H1 (cell line): ENCODE measurements at regions not wholly inside any gene's neighbourhood (a gene's known extent, or its start where the extent isn't known, plus 50 kb on each side); places are given as distances from the start of the nearest gene placed in this dataset.

Experiments
- CTCF ChIA-PET: fragments of 300-600 bp; sonication (Branson Sonifier 250); formaldehyde crosslinking; loops from one replicate; lab custom pipeline; 2021; ENCODE audit not compliant: partially characterized antibody; lab: Charles Lee
- POLR2A ChIA-PET: fragments of 300-600 bp; sonication (Branson Sonifier 250); formaldehyde crosslinking; loops from one replicate; lab custom pipeline; 2021; ENCODE audit warnings: inconsistent platforms; ENCODE audit not compliant: partially characterized antibody; lab: Charles Lee
- DNase-seq, 2 experiments: peaks; one replicate each; pipeline versions ENCODE4 v3.0.0 to v3.0.0-alpha.2; 2010 to 2022; ENCODE audit warnings: low spot score in 2 of 2, low read depth in 1 of 2, mixed read lengths in 1 of 2
- FAIRE-seq: peaks from 2 replicates; lab custom pipeline; 2011; peaks lifted over from hg19 to GRCh38; lab: Jason Lieb, UNC
- H2AFZ ChIP-seq: 2 replicates; pipeline ENCODE4 v1.8.1; 2012; ENCODE audit warnings: low read length, inconsistent platforms
- H2AK5ac ChIP-seq: 2 replicates; pipeline ENCODE4 v1.6.1; 2013; ENCODE audit warnings: low read depth, low read length
- H2BK120ac ChIP-seq: replicated peaks from 2 replicates; pipeline ENCODE3; 2013; ENCODE audit warnings: low read depth, low read length, inconsistent platforms
- H2BK12ac ChIP-seq: 2 replicates; pipeline ENCODE4 v1.6.1; 2013; ENCODE audit warnings: low read depth, low read length
- H2BK15ac ChIP-seq: 2 replicates; pipeline ENCODE4 v1.6.1; 2013; ENCODE audit warnings: low read length
- H2BK20ac ChIP-seq: 2 replicates; pipeline ENCODE4 v1.6.1; 2013; ENCODE audit warnings: low read length
- H2BK5ac ChIP-seq: 2 replicates; pipeline ENCODE4 v1.6.1; 2013; ENCODE audit warnings: low read depth, low read length
- H3K14ac ChIP-seq: 2 replicates; pipeline ENCODE4 v1.6.1; 2013; ENCODE audit warnings: inconsistent platforms; ENCODE audit not compliant: insufficient read length
- H3K18ac ChIP-seq: 2 replicates; pipeline ENCODE4 v1.6.1; 2013; ENCODE audit warnings: low read length; ENCODE audit errors: extremely low read depth
- H3K23ac ChIP-seq: 2 replicates; pipeline ENCODE4 v1.6.1; 2013; ENCODE audit warnings: inconsistent platforms; ENCODE audit not compliant: insufficient read length
- H3K23me2 ChIP-seq: 2 replicates; pipeline ENCODE4 v1.6.1; 2013; ENCODE audit warnings: low read depth, low read length
- H3K27ac ChIP-seq: 2 replicates; pipeline ENCODE4 v1.6.1; 2011; ENCODE audit warnings: low read depth, low read length, inconsistent platforms
- H3K27me3 ChIP-seq, 4 experiments: replicated peaks in 1 of 4; 1 replicate in 1 of 4; 2 replicates in 3 of 4; pipeline versions ENCODE4 v1.6.1 to v1.8.1; 2011 to 2013; ENCODE audit warnings: low read length in 3 of 4, mild to moderate bottlenecking in 3 of 4, inconsistent platforms in 2 of 4, mixed read lengths in 2 of 4, moderate library complexity in 1 of 4; ENCODE audit not compliant: control insufficient read depth in 3 of 4, insufficient read depth in 3 of 4; ENCODE audit errors: extremely low read depth in 1 of 4
- H3K36me3 ChIP-seq, 4 experiments: 2 replicates each; pipeline versions ENCODE4 v1.6.1 to v1.8.1; 2011 to 2013; ENCODE audit warnings: mild to moderate bottlenecking in 4 of 4, low read length in 3 of 4, moderate library complexity in 2 of 4, control low read depth in 1 of 4, inconsistent platforms in 1 of 4; ENCODE audit not compliant: insufficient read depth in 4 of 4, control insufficient read depth in 2 of 4
- H3K4ac ChIP-seq: replicated peaks from 2 replicates; pipeline ENCODE3; 2013; ENCODE audit warnings: low read length, low read depth, mixed read lengths, inconsistent platforms; ENCODE audit not compliant: insufficient read length
- H3K4me1 ChIP-seq, 4 experiments: replicated peaks in 1 of 4; 1 replicate in 1 of 4; 2 replicates in 3 of 4; pipeline versions ENCODE4 v1.6.1 to v1.8.1; 2011 to 2013; ENCODE audit warnings: low read length in 3 of 4, inconsistent platforms in 2 of 4, mixed read lengths in 1 of 4; ENCODE audit not compliant: insufficient read depth in 4 of 4, control insufficient read depth in 3 of 4
- H3K4me2 ChIP-seq, 2 experiments: 2 replicates each; pipeline versions ENCODE4 v1.6.1 to v1.8.1; 2011 to 2013; ENCODE audit warnings: low read depth in 2 of 2, low read length in 2 of 2, control low read depth in 1 of 2, inconsistent platforms in 1 of 2, mild to moderate bottlenecking in 1 of 2; ENCODE audit not compliant: insufficient read depth in 1 of 2
- H3K4me3 ChIP-seq, 4 experiments: fragments of 200-600, 300-600 bp in 1 of 4; sonication (generic), shearing (Covaris generic), sonication (Bioruptor Twin) in 1 of 4; 2 replicates each; pipeline versions ENCODE4 v1.5.1 to v1.8.1; 2011 to 2016; ENCODE audit warnings: low read length in 4 of 4, low read depth in 3 of 4, control low read depth in 2 of 4, inconsistent platforms in 2 of 4, mild to moderate bottlenecking in 2 of 4, mixed read lengths in 1 of 4, moderate library complexity in 1 of 4; ENCODE audit not compliant: insufficient read depth in 2 of 4; ENCODE audit errors: extremely low read depth in 1 of 4
- H3K56ac ChIP-seq: replicated peaks from 2 replicates; pipeline ENCODE3; 2013; ENCODE audit warnings: low read depth, mild to moderate bottlenecking, mixed read lengths, low read length, inconsistent platforms; ENCODE audit not compliant: insufficient read length
- H3K79me1 ChIP-seq: 2 replicates; pipeline ENCODE4 v1.6.1; 2013; ENCODE audit warnings: low read depth, low read length, control low read depth
- H3K79me2 ChIP-seq, 2 experiments: 2 replicates each; pipeline versions ENCODE4 v1.6.1 to v1.8.1; 2012 to 2013; ENCODE audit warnings: low read length in 2 of 2, mild to moderate bottlenecking in 2 of 2, inconsistent platforms in 1 of 2; ENCODE audit not compliant: insufficient read depth in 2 of 2, control insufficient read depth in 1 of 2
- H3K9ac ChIP-seq, 4 experiments: replicated peaks in 1 of 4; 1 replicate in 1 of 4; 2 replicates in 3 of 4; pipeline versions ENCODE4 v1.6.1 to v1.8.1; 2011 to 2013; ENCODE audit warnings: low read depth in 3 of 4, low read length in 3 of 4, control low read depth in 2 of 4, mild to moderate bottlenecking in 2 of 4, moderate library complexity in 2 of 4, inconsistent platforms in 1 of 4; ENCODE audit errors: extremely low read depth in 1 of 4
- H3K9me3 ChIP-seq, 2 experiments: 2 replicates each; pipeline versions ENCODE4 v1.6.1 to v1.8.1; 2012 to 2013; ENCODE audit warnings: mild to moderate bottlenecking in 2 of 2, moderate library complexity in 2 of 2, control low read depth in 1 of 2, inconsistent platforms in 1 of 2, low read depth in 1 of 2, low read length in 1 of 2, mixed read lengths in 1 of 2; ENCODE audit not compliant: insufficient read depth in 2 of 2
- H4K20me1 ChIP-seq, 2 experiments: replicated peaks in 1 of 2; 2 replicates each; pipeline versions ENCODE3 to v1.8.1; 2011 to 2013; ENCODE audit warnings: inconsistent platforms in 2 of 2, low read length in 2 of 2, mild to moderate bottlenecking in 1 of 2; ENCODE audit not compliant: insufficient read depth in 2 of 2, control insufficient read depth in 1 of 2
- H4K5ac ChIP-seq: 2 replicates; pipeline ENCODE4 v1.6.1; 2013; ENCODE audit warnings: low read length, low read depth, mixed read lengths, inconsistent platforms; ENCODE audit not compliant: insufficient read length
- H4K8ac ChIP-seq: 2 replicates; pipeline ENCODE4 v1.8.0; 2013; ENCODE audit warnings: mild to moderate bottlenecking, moderate library complexity, low read length, inconsistent platforms; ENCODE audit not compliant: insufficient read depth; ENCODE audit errors: extremely low read depth
- H4K91ac ChIP-seq: replicated peaks from 2 replicates; pipeline ENCODE3; 2013; ENCODE audit warnings: low read length, mixed read lengths, inconsistent platforms; ENCODE audit not compliant: insufficient read length
- BCL11A ChIP-seq, 2 experiments: IDR thresholded peaks; one replicate each; pipeline ENCODE4 v1.6.1; 2011; ENCODE audit warnings: low read depth in 2 of 2, low read length in 2 of 2, mild to moderate bottlenecking in 2 of 2
- BRCA1 ChIP-seq: IDR thresholded peaks from 2 replicates; pipeline ENCODE4 v1.6.1; 2012; ENCODE audit warnings: low read depth, low read length, improper control_type of control experiment
- CBX8 ChIP-seq: fragments of 300-800, 300-1000 bp; sonication (generic); IDR thresholded peaks from 2 replicates; pipeline ENCODE4 v1.7.1; 2016; ENCODE audit warnings: low read depth, low read length, borderline replicate concordance
- CEBPB ChIP-seq: IDR thresholded peaks from 2 replicates; pipeline ENCODE4 v1.6.1; 2012; ENCODE audit warnings: low read depth, low read length
- EP300 ChIP-seq, 2 experiments: IDR thresholded peaks; 1 replicate in 1 of 2; 2 replicates in 1 of 2; pipeline ENCODE4 v1.6.1; 2011 to 2012; ENCODE audit warnings: low read depth in 2 of 2, low read length in 2 of 2, mild to moderate bottlenecking in 2 of 2, borderline replicate concordance in 1 of 2, inconsistent platforms in 1 of 2, moderate library complexity in 1 of 2
- JUND ChIP-seq: IDR thresholded peaks from 2 replicates; pipeline ENCODE4 v1.6.1; 2011; ENCODE audit warnings: mild to moderate bottlenecking, improper control_type of control experiment, low read length
- MAX ChIP-seq: IDR thresholded peaks from 2 replicates; pipeline ENCODE4 v1.6.1; 2012; ENCODE audit warnings: inconsistent platforms
- SIX5 ChIP-seq: IDR thresholded peaks from 2 replicates; pipeline ENCODE4 v1.6.1; 2011; ENCODE audit warnings: mild to moderate bottlenecking, low read depth, low read length
- SP2 ChIP-seq: IDR thresholded peaks from 2 replicates; pipeline ENCODE4 v1.6.1; 2012; ENCODE audit warnings: mild to moderate bottlenecking, low read length, inconsistent platforms
- SP4 ChIP-seq: IDR thresholded peaks from 2 replicates; pipeline ENCODE4 v1.6.1; 2012; ENCODE audit warnings: low read length, inconsistent platforms
- SUZ12 ChIP-seq: fragments of 200-600 bp; sonication (generic); IDR thresholded peaks from 2 replicates; pipeline ENCODE4 v1.6.1; 2012; ENCODE audit warnings: mild to moderate bottlenecking, inconsistent platforms, low read length, moderate library complexity, mixed read lengths
- ZNF274 ChIP-seq: IDR thresholded peaks from 2 replicates; pipeline ENCODE4 v1.7.0; 2012; ENCODE audit warnings: low read length, borderline replicate concordance; ENCODE audit errors: extremely low read depth
- WGBS, 2 experiments: shearing (Covaris generic) in 1 of 2; methylation state at CpG; one replicate each; pipeline versions ENCODE4 v1.1.6 to v1.1.7; 2013 to 2015; ENCODE audit warnings: low lambda C conversion rate in 2 of 2, mixed read lengths in 2 of 2, inconsistent platforms in 1 of 2, low coverage in 1 of 2, missing lambda C conversion rate in 1 of 2; ENCODE audit not compliant: insufficient replicate concordance in 2 of 2, insufficient coverage in 1 of 2, insufficient read length in 1 of 2; ENCODE audit errors: extremely low coverage in 1 of 2, missing lambda C conversion rate in 1 of 2; 5-methylcytosine and 5-hydroxymethylcytosine counted together

- Histone ChIP-seq H3K79me1 (no peaks in the 10 kb centered on the region), H3K36me3 (no peaks in the 10 kb centered on the region), H3K23me2 (no peaks in the 10 kb centered on the region), H2BK15ac (no peak overlapping the region), H4K8ac (no peak overlapping the region), H2AFZ (no peak overlapping the region), H3K79me2 (no peaks in the 10 kb centered on the region), H3K27me3 (peaks cover 0 to 2% (median under 1%) of the 10 kb centered on the region in 4 experiments; a peak in 4 of 7 replicates), H4K20me1 (no peaks in the 10 kb centered on the region), H3K27ac (no peak overlapping the region), H4K5ac (no peak overlapping the region), H3K18ac (no peak overlapping the region), H2BK12ac (no peak overlapping the region), H2AK5ac (no peak overlapping the region), H3K4me3 (no peak overlapping the region), H2BK5ac (no peak overlapping the region), H2BK120ac (no peak overlapping the region), H3K56ac (no peak overlapping the region), H3K9ac (no peak overlapping the region), H3K9me3 (no peaks in the 10 kb centered on the region), H3K4me2 (no peak overlapping the region), H3K4ac (no peak overlapping the region), H3K14ac (no peak overlapping the region), H3K4me1 (peaks cover 0 to 22% (median 12%) of the 10 kb centered on the region in 4 experiments; a peak in 6 of 7 replicates), H2BK20ac (no peak overlapping the region), H3K23ac (no peak overlapping the region), H4K91ac (no peak overlapping the region)
- no peak for TF ChIP-seq SUZ12
- TF ChIP-seq BCL11A (IDR thresholded peaks at IDR 0.05; ENCODE audit: low read depth in 2 of 2, low read length in 2 of 2): no peak
- TF ChIP-seq ZNF274: no peak
- TF ChIP-seq BRCA1: no peak
- no peak for TF ChIP-seq MAX
- no peak for TF ChIP-seq SIX5
- TF ChIP-seq EP300 (IDR thresholded peaks at IDR 0.05; ENCODE audit: borderline replicate concordance in 1 of 2, low read depth in 2 of 2, low read length in 2 of 2): no peak
- no peak for TF ChIP-seq JUND
- TF ChIP-seq SP4: no peak
- no peak for TF ChIP-seq CEBPB
- no peak for TF ChIP-seq CBX8
- TF ChIP-seq SP2: no peak
- ChIA-PET POLR2A (no interaction called here), CTCF (interaction anchor here (1.5 to 1.9 kb wide), 2 partner anchors 404 to 547 kb away, joined by 3 to 4 read pairs; no protein-coding TSS in a partner anchor)
- DNase-seq (no peak), FAIRE-seq (no peak)
- WGBS, 2 experiments: 88% methylated on average over 5 of the region's 5 CpGs; no CpG with 5 or more reads in 1 of the 2 experiments
These were observed 608.9 kb upstream of the SALL1 start for GRCh38 chr16:51759999-51760398.
